ENCODE measurements at regions not wholly inside any gene's neighbourhood (a gene's known extent, or its start where the extent isn't known, plus 50 kb on each side); places are given as distances from the start of the nearest gene placed in this dataset.

DNA sequence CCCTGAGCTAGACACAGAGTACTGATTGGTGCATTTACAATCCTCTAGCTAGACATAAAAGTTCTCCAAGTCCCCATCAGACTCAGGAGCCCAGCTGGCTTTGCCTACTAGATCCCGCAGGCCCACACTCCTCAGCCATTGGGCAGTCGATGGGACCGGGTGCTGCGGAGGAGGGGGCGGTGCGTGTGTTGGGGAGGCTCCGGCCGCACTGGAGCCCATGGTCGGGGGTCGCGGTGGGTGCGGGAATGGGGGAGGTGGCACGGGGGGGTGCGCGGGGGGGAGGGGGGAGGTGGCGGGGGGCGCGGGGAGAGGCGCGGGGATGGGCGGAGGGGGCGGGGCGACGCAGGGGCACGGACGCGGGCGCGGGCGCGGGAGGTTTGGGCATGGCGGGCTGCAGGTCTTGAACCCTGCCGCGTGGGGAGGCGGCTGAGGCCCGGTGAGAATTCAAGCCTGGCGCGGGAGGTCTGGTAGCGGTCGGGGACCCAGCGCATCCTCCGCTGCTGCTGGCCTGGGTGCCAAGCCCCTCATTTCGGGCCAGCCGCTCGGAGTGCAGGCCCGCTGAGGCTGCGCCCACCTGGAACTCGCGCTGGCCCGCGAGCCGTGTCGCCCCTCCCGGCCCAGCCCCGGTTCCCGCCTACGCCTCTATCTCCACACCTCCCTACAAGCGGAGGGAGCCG lies 674.1 kb downstream of the SLITRK5 start:
- no peaks in the 10 kb centered on the region for H3K27me3 ChIP-seq (ENCODE audit: control insufficient read depth, insufficient read depth, low read length)
- no peaks in the 10 kb centered on the region for H3K36me3 ChIP-seq (ENCODE audit: control insufficient read depth, insufficient read depth, low read length)
- H3K4me1 ChIP-seq (ENCODE audit: control insufficient read depth, insufficient read depth, low read length): no peaks in the 10 kb centered on the region
- H3K4me3 ChIP-seq (ENCODE audit: low read depth, low read length): no peak overlapping the region
- H3K9ac ChIP-seq (ENCODE audit: low read depth, low read length): no peak overlapping the region
- no peaks in the 10 kb centered on the region for H3K9me3 ChIP-seq (ENCODE audit: control insufficient read depth, insufficient read depth, low read length)

DNA sequence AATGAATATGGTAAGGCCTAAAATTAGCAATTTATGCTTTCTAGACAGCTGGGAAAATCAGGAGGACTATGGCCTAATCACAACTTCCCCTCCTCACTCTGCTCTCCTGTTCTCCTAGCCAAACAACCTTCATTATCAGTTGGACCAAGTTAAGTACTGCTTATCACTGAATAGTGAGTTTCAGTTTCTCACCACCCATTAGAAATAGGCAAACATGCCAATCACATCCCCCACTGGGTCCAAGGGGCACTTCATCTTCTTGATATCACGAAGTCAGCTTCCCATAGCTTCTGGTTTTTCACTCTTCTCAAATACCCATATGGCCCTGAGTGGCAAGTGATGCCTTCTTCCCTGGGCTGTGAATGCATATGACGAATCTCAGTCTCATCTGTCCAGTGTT lies 689.6 kb downstream of the SLITRK5 start:
- no peaks in the 10 kb centered on the region for H3K9me3 ChIP-seq (ENCODE audit: control insufficient read depth, insufficient read depth, low read length)
- H3K4me1 ChIP-seq (ENCODE audit: control insufficient read depth, insufficient read depth, low read length): no peaks in the 10 kb centered on the region
- no peak overlapping the region for H3K4me3 ChIP-seq (ENCODE audit: low read depth, low read length)
- H3K9ac ChIP-seq (ENCODE audit: low read depth, low read length): no peak overlapping the region
- no peaks in the 10 kb centered on the region for H3K27me3 ChIP-seq (ENCODE audit: control insufficient read depth, insufficient read depth, low read length)
- no peaks in the 10 kb centered on the region for H3K36me3 ChIP-seq (ENCODE audit: control insufficient read depth, insufficient read depth, low read length)

DNA sequence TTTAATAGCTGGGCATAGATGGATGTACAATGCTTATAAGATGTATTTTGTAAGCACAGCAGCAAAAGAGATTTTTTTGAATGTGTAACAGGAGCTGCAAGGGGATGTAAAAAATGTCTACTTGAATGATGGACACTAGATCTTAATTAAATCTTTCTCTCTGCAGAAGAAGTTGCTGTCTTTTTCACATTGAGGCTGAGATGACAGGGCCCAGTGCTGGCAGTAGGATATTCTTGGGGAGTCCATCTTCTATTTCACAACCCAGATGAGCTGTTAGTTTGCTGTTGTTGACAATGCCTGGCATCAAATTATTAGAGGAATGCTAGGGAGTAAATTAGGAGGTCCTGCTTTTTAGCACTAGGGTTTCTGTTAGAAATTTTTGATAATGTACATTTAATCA lies 698.7 kb downstream of the SLITRK5 start:
- no peak overlapping the region for H3K9ac ChIP-seq (ENCODE audit: low read depth, low read length)

DNA sequence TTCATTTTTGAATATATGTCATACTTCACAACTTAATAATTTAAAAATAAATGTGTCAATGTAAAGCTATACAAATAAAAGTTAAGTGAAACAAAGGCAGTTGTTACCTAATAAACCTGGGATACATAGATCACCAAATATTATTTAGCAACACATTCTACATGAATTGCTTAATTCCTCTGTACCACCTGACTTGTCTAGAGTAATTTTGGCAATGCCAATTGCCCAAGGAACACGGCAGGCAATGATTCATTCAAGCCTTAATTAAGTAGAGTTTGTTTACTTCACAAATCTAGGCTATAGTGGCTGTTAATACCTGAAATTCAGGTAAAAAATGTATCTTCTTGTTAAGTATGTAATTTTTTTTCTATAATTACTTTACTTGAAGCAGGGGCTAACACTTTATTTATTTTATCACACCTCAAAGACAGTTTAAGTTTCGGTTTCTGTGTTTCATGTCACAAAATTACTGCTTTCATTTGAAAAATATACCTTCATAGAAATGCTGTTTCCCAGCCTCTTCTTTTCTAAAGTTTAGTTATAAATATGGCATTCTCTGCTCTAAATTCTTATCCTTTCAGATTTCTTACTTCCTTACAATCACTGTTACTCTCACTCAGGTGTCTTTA lies 705.7 kb downstream of the SLITRK5 start:
- Histone ChIP-seq H3K9me3 (ENCODE audit: control insufficient read depth, insufficient read depth, low read length) (no peaks in the 10 kb centered on the region), H3K27me3 (ENCODE audit: control insufficient read depth, insufficient read depth, low read length) (no peaks in the 10 kb centered on the region), H3K9ac (ENCODE audit: low read depth, low read length) (no peak overlapping the region), H3K4me1 (ENCODE audit: control insufficient read depth, insufficient read depth, low read length) (no peaks in the 10 kb centered on the region), H3K4me3 (ENCODE audit: low read depth, low read length) (no peak overlapping the region), H3K36me3 (ENCODE audit: control insufficient read depth, insufficient read depth, low read length) (no peaks in the 10 kb centered on the region)

More for the DNA sequence above, 698.7 kb downstream of the SLITRK5 start:
- Histone ChIP-seq H3K4me1 (ENCODE audit: control insufficient read depth, insufficient read depth, low read length) (no peaks in the 10 kb centered on the region), H3K36me3 (ENCODE audit: control insufficient read depth, insufficient read depth, low read length) (no peaks in the 10 kb centered on the region), H3K9me3 (ENCODE audit: control insufficient read depth, insufficient read depth, low read length) (no peaks in the 10 kb centered on the region), H3K4me3 (ENCODE audit: low read depth, low read length) (no peak overlapping the region), H3K27me3 (ENCODE audit: control insufficient read depth, insufficient read depth, low read length) (no peaks in the 10 kb centered on the region)

DNA sequence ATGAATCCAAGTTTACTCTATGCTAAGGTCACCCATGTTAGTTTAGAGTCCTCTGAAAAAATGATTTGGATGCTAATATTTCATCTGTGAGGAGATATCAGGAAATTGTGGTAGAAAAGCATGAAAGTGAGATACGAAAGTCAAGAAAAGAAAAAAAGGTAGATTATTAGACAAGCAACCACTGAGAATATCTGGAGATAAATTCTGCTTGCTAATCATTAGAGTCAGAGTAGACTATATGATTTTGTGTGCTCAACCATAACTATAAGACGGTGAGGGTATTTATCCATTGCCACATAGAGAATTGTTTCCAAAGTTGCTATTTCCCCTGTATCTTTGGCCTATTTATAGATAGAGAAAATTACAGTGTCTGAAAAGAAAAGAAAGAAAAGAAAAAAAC lies 706.7 kb downstream of the SLITRK5 start:
- Histone ChIP-seq H3K9ac (ENCODE audit: low read depth, low read length) (no peak overlapping the region), H3K9me3 (ENCODE audit: control insufficient read depth, insufficient read depth, low read length) (no peaks in the 10 kb centered on the region), H3K27me3 (ENCODE audit: control insufficient read depth, insufficient read depth, low read length) (no peaks in the 10 kb centered on the region), H3K4me1 (ENCODE audit: control insufficient read depth, insufficient read depth, low read length) (no peaks in the 10 kb centered on the region), H3K4me3 (ENCODE audit: low read depth, low read length) (no peak overlapping the region), H3K36me3 (ENCODE audit: control insufficient read depth, insufficient read depth, low read length) (no peaks in the 10 kb centered on the region)

DNA sequence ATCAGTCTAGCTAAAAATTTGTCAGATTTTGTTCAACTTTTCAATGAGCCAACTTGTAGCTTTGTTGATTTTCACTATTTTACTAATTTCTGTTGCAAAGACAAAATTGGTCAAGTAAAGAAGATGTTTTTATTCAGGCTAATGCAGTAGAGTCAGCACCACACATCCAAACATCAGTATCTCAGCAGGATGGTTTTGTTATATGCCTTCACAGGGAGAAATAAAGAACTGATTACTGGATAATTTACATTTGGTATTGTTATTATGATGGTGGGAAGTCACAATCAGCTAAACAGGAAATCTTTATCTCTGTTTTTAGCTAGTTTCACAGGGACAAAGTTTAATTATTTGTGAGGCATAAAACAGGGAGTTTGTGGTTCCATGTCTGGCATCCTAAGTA lies 713.4 kb downstream of the SLITRK5 start:
- no peaks in the 10 kb centered on the region for H3K36me3 ChIP-seq (ENCODE audit: control insufficient read depth, insufficient read depth, low read length)
- H3K4me3 ChIP-seq (ENCODE audit: low read depth, low read length): no peak overlapping the region
- H3K9me3 ChIP-seq (ENCODE audit: control insufficient read depth, insufficient read depth, low read length): no peaks in the 10 kb centered on the region
- no peak overlapping the region for H3K9ac ChIP-seq (ENCODE audit: low read depth, low read length)
- peaks cover 10% of the 10 kb centered on the region for H3K4me1 ChIP-seq (ENCODE audit: control insufficient read depth, insufficient read depth, low read length)
- no peaks in the 10 kb centered on the region for H3K27me3 ChIP-seq (ENCODE audit: control insufficient read depth, insufficient read depth, low read length)

DNA sequence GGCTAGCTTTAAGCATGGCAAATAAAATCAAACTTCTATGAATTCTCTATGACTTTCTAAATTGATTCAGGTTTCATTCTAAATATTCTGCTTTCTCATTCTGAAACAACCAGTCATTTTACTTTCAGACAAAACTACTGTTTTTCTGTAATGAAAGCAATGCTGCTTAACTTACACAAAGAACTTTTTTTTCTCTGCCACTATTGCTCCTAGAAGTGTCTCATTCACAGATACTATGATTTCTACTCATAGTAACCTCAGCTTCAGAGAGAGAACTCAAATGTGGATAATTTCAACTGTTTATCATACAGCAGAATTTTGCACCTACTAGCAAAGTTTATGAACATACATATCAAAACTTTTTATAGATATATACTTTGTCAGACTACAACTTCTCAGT lies 724.6 kb downstream of the SLITRK5 start:
- Histone ChIP-seq H3K4me3 (ENCODE audit: low read depth, low read length) (no peak overlapping the region), H3K9ac (ENCODE audit: low read depth, low read length) (no peak overlapping the region), H3K27me3 (ENCODE audit: control insufficient read depth, insufficient read depth, low read length) (no peaks in the 10 kb centered on the region), H3K4me1 (ENCODE audit: control insufficient read depth, insufficient read depth, low read length) (no peaks in the 10 kb centered on the region), H3K9me3 (ENCODE audit: control insufficient read depth, insufficient read depth, low read length) (peaks cover 3% of the 10 kb centered on the region), H3K36me3 (ENCODE audit: control insufficient read depth, insufficient read depth, low read length) (no peaks in the 10 kb centered on the region)

DNA sequence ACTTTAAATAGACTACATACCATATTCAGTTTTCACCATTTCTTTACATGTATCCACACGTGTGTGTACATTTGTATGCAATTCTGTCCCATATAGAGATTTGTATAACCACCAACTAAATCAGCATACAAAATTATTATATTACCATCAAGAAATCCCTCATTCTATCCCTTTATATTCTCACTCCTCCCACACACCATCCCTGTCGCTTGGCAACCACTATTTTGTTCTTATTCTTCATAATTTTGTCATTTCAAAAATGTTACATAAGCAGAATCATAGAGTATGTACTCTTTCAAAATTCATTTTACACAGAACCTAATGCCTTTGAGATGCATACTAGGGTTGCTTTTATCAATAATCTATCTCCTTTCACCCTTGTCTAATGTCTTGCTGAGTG lies 740.5 kb downstream of the SLITRK5 start:
- no peak overlapping the region for H3K9ac ChIP-seq (ENCODE audit: low read depth, low read length)
- no peaks in the 10 kb centered on the region for H3K36me3 ChIP-seq (ENCODE audit: control insufficient read depth, insufficient read depth, low read length)
- H3K4me1 ChIP-seq (ENCODE audit: control insufficient read depth, insufficient read depth, low read length): no peaks in the 10 kb centered on the region
- H3K9me3 ChIP-seq (ENCODE audit: control insufficient read depth, insufficient read depth, low read length): no peaks in the 10 kb centered on the region
- H3K4me3 ChIP-seq (ENCODE audit: low read depth, low read length): no peak overlapping the region
- H3K27me3 ChIP-seq (ENCODE audit: control insufficient read depth, insufficient read depth, low read length): no peaks in the 10 kb centered on the region

DNA sequence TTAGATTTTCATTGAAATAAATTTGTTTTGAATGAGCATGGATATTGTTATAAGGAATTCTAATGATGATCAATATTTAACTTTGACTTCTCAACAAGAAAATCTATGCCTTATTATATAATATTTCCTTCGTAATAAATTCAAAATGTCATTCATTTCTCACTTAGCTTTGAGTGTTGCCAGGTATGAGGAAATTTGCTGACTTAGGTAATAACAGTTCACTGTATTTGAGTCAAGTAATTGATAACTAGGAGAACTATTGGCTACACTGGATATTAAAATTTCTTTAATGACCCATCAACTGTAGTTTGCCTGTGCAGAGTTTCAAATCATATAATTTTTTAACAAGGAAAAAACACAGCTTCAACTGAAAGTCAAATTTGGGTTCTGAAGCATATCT lies 746.6 kb downstream of the SLITRK5 start:
- Histone ChIP-seq H3K9me3 (ENCODE audit: control insufficient read depth, insufficient read depth, low read length) (no peaks in the 10 kb centered on the region), H3K36me3 (ENCODE audit: control insufficient read depth, insufficient read depth, low read length) (no peaks in the 10 kb centered on the region), H3K4me3 (ENCODE audit: low read depth, low read length) (no peak overlapping the region), H3K4me1 (ENCODE audit: control insufficient read depth, insufficient read depth, low read length) (no peaks in the 10 kb centered on the region), H3K9ac (ENCODE audit: low read depth, low read length) (no peak overlapping the region), H3K27me3 (ENCODE audit: control insufficient read depth, insufficient read depth, low read length) (no peaks in the 10 kb centered on the region)

DNA sequence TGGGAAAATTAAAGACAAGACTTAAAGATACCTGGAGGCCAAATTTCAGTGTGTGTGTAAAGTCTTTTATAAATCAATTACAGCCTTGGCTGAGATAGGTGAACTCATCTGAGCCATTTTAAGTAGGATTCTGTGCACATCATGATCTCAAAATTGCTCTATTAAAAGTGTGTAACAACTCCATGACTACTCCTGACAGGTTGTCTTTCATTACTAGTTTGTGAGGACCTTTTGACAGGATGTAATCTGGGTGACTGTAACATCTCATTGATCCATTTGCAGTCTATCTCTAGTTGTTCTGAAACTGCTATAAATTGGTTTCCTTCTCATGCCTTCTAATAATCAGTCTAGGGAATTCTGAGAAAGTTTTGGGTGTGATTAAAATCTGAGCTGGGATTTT lies 753.3 kb downstream of the SLITRK5 start:
- Histone ChIP-seq H3K4me1 (ENCODE audit: control insufficient read depth, insufficient read depth, low read length) (no peaks in the 10 kb centered on the region), H3K27me3 (ENCODE audit: control insufficient read depth, insufficient read depth, low read length) (no peaks in the 10 kb centered on the region), H3K4me3 (ENCODE audit: low read depth, low read length) (no peak overlapping the region), H3K9ac (ENCODE audit: low read depth, low read length) (no peak overlapping the region), H3K36me3 (ENCODE audit: control insufficient read depth, insufficient read depth, low read length) (no peaks in the 10 kb centered on the region), H3K9me3 (ENCODE audit: control insufficient read depth, insufficient read depth, low read length) (no peaks in the 10 kb centered on the region)

DNA sequence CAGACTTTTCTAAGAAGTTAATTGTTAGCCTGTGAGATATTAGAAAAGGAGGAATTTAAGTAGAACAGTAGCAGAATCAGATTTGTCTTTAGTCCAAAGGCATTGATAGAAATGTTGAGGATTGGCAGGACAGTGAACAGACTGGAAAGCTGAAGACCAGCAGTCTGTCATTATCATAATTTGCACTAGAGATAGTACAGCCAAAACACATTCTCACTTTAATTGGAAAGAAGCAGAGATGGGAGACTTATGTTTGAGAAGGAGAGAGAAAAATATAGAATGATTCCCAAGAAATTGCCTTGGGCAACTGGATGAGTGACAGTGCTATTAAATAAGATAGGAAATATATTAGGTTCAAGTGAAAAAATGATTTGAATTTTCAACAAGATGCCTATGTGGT lies 755.5 kb downstream of the SLITRK5 start:
- Histone ChIP-seq H3K36me3 (ENCODE audit: control insufficient read depth, insufficient read depth, low read length) (no peaks in the 10 kb centered on the region), H3K9ac (ENCODE audit: low read depth, low read length) (no peak overlapping the region), H3K4me3 (ENCODE audit: low read depth, low read length) (no peak overlapping the region), H3K27me3 (ENCODE audit: control insufficient read depth, insufficient read depth, low read length) (no peaks in the 10 kb centered on the region), H3K4me1 (ENCODE audit: control insufficient read depth, insufficient read depth, low read length) (no peaks in the 10 kb centered on the region), H3K9me3 (ENCODE audit: control insufficient read depth, insufficient read depth, low read length) (no peaks in the 10 kb centered on the region)

DNA sequence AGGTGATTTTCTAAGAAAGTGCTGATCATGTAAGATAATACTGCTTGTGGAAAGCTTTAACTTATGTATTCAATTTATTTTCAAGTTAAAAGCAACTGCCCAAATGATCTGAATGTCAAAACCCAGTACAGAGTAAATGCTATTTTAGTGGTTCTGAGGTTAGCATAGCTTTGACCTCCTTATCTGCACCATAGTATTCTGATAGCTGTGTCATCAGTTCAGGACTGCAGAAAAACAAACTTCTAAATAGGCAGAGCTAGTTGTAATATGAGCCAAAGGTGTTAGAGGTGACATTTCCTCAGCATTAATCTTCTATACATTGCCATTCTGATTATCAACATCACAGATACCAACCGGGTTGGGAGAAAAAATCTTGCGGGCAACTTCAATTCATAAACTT lies 758.7 kb downstream of the SLITRK5 start:
- Histone ChIP-seq H3K4me1 (ENCODE audit: control insufficient read depth, insufficient read depth, low read length) (no peaks in the 10 kb centered on the region), H3K9me3 (ENCODE audit: control insufficient read depth, insufficient read depth, low read length) (no peaks in the 10 kb centered on the region), H3K4me3 (ENCODE audit: low read depth, low read length) (no peak overlapping the region), H3K36me3 (ENCODE audit: control insufficient read depth, insufficient read depth, low read length) (no peaks in the 10 kb centered on the region), H3K9ac (ENCODE audit: low read depth, low read length) (no peak overlapping the region), H3K27me3 (ENCODE audit: control insufficient read depth, insufficient read depth, low read length) (no peaks in the 10 kb centered on the region)
